ENCODE measurements at regions not wholly inside any gene's neighbourhood (a gene's known extent, or its start where the extent isn't known, plus 50 kb on each side); places are given as distances from the start of the nearest gene placed in this dataset.

DNA sequence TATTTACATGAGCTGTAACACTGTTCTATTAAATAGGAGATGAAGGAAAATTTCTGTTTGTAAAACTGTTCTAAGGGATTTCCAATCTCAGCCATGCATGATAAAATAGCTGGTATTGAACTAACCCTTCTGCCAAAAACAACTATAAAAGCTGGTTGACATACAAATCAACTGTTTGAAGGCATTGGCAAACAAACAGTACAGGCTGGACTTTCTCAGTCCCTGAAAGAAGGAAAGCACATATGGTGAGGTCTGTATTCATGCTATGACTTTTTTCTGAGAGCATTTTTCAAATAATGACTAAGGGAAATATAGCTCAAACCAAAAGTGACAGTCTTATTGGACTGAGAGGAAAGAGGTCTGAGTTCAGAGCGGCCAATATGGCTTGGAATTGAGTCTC is 117.0 kb upstream of the CCDC54 start:
- no peaks in the 10 kb centered on the region for H3K27me3 ChIP-seq (ENCODE audit: control insufficient read depth, insufficient read depth, low read length)
- no peaks in the 10 kb centered on the region for H3K36me3 ChIP-seq (replicated peaks; ENCODE audit: control insufficient read depth, insufficient read depth, low read length)
- H3K4me3 ChIP-seq (ENCODE audit: insufficient read depth, low read depth, low read length): no peak overlapping the region
- no peak for DNase-seq

DNA sequence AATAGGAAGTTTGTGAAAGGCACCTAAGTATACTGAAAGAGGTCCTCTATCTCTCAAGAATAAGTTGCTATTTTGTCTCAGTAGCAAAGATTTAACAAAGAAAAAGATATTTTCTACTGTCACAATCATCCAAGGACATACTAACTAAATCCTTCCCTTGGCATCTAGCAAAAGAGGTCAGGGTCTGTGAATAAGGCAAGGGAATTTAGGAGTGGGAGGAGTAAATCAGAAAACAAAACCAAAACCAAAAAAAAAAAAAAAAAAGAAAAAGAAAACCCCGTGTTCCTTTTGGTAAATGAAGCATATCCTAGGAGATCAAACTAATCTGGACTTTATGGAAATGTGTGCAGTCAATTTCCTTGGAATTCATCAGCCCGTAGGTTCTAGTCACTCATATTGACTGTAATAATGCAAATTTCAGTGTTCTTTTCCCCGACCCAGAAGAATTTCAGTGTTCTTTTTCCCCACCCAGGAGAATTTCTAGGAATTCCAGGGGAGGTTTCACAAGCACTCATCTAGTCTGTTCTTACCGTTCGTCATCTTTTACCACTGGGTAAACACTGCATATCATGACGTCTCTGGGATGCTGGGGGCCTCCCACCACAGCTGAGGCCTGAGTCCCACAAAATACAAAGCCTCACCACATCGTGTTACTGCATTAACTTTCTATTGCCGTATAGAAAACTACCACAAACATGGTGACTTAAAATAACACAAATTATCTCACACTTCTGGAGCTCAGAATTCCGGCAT is 113.8 kb upstream of the CCDC54 start:
- H3K27me3 ChIP-seq (ENCODE audit: control insufficient read depth, insufficient read depth, low read length): no peaks in the 10 kb centered on the region
- no peak for DNase-seq
- no peak overlapping the region for H3K4me3 ChIP-seq (ENCODE audit: insufficient read depth, low read depth, low read length)
- H3K36me3 ChIP-seq (replicated peaks; ENCODE audit: control insufficient read depth, insufficient read depth, low read length): no peaks in the 10 kb centered on the region

DNA sequence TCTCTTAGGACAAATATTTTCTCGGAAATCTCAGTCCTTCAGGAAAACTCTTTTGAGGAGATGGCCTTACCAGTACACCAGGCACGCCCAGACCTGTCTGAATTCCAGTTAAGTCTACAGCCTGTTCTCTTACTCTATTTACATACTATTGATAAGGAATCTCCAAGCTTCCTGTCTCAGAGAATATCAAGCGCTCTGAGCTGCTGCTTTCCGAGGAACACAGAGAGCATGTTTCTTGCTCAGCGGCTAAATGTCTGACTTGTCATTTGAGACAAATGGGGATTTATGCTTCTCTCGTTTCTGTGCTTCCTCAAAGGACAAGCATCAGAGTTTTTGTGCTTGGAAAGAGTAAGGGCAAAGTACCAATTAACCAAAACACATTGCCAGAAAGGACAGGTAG is 112.4 kb upstream of the CCDC54 start:
- H3K27me3 ChIP-seq (ENCODE audit: control insufficient read depth, insufficient read depth, low read length): no peaks in the 10 kb centered on the region
- H3K4me3 ChIP-seq (ENCODE audit: insufficient read depth, low read depth, low read length): no peak overlapping the region
- no peaks in the 10 kb centered on the region for H3K36me3 ChIP-seq (replicated peaks; ENCODE audit: control insufficient read depth, insufficient read depth, low read length)
- DNase-seq: no peak

DNA sequence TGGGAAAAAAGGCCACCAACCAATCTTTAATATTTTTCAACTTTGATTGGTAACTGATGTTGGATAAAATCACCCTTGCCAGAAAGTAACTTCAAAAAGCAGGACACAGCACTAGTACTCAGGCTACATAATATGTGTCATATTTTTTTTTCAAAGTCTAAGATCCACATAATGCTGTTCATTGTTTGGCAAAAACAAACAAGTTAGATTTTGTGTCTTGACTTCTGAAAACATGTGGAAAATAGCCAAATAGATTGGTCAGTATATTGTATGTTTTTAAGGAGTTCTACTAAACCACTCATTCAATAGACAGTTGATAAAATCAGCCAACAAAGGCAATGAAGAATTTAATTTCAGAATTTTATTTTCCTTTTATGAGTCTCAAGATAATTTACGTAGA is 111.7 kb upstream of the CCDC54 start:
- no peak overlapping the region for H3K4me3 ChIP-seq (ENCODE audit: insufficient read depth, low read depth, low read length)
- DNase-seq: no peak
- H3K27me3 ChIP-seq (ENCODE audit: control insufficient read depth, insufficient read depth, low read length): no peaks in the 10 kb centered on the region
- no peaks in the 10 kb centered on the region for H3K36me3 ChIP-seq (replicated peaks; ENCODE audit: control insufficient read depth, insufficient read depth, low read length)

DNA sequence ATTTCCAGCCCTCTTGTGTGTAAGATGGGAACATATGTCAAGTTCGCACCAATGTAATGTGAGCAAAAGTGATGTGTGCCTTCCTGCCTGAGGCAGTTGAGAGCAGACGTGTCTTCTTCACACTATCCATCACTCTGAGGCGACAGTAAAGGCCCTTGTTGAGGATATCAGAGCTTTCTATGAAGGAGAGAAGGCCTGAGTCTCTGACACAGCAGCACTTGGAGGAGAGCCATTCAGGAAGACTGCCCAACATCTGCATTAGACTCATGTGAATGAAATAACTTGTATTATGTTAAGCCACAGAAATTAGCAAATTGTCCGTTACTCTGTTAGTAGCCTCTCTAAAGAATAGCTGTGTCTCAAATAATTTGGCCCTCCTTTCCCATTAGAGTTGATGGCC is 108.8 kb upstream of the CCDC54 start:
- DNase-seq: no peak
- no peaks in the 10 kb centered on the region for H3K36me3 ChIP-seq (replicated peaks; ENCODE audit: control insufficient read depth, insufficient read depth, low read length)
- H3K27me3 ChIP-seq (ENCODE audit: control insufficient read depth, insufficient read depth, low read length): no peaks in the 10 kb centered on the region
- no peak overlapping the region for H3K4me3 ChIP-seq (ENCODE audit: insufficient read depth, low read depth, low read length)

DNA sequence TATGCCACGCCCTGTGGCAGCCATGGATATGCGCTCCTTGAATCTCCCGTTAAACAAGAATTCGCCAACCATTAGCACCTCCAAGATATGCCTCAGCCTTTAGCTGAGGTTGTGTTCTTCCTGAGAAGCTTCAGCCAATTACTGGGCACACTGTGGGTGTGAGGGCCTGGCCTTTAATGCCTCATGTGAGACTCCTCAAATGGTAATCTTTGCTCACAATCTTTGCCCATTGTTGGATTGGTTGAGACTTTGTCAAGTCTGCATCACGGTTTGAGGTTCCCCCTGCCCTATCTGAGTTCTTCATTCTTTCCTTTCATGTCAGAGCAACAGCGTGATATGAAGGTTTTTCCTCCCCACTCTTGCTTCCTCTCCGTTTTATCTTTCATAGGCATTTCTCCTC is 108.1 kb upstream of the CCDC54 start:
- no peaks in the 10 kb centered on the region for H3K27me3 ChIP-seq (ENCODE audit: control insufficient read depth, insufficient read depth, low read length)
- no peak for DNase-seq
- no peaks in the 10 kb centered on the region for H3K36me3 ChIP-seq (replicated peaks; ENCODE audit: control insufficient read depth, insufficient read depth, low read length)
- H3K4me3 ChIP-seq (ENCODE audit: insufficient read depth, low read depth, low read length): no peak overlapping the region

DNA sequence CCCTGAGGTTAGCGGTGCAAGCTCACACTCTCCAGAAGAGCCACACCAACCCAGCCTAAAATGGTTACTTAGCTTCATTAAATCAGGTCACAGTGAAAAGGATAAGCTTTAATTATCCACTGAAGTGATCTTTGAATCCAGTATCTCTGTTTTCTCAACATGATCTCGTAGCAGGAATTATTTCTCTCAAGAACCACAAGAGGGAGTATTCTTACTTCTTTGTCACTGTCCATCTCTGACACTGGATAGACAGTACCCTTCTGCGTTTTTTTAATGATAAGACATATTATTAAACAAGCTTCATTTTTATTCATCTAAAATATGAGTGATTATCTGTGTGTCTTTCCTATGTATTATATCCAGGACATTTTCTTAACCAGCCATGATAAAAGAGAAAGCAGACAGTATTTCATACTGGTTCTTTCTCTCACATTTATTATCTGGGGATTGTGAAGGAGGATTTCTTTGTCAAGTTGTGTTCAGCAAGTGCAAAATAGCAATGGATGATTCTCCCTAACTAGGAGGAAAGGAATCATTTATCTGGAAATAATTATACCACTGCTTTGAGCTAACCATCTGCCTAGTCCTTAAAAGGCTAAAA is 105.4 kb upstream of the CCDC54 start:
- peak; percentile 13 for DNase-seq
- no peaks in the 10 kb centered on the region for H3K36me3 ChIP-seq (replicated peaks; ENCODE audit: control insufficient read depth, insufficient read depth, low read length)

DNA sequence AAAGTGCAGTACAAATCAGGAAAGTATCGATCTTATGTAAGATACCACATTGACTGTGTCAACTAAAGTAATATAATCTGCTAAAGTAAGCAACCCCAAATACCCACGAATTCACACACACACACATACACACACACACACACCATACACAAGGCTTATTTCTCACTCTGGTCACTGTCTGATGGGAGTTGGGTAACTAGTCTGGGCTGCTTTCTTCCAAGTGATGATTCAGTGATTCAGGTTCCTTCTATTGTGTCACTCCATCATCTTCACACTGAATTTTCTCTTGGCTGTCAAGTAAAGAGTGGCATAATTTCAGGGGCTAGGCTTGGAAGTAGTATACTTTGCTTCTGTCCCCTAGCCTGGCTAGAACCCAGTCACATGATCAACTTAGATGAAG is 104.8 kb upstream of the CCDC54 start:
- H3K4me3 ChIP-seq (ENCODE audit: insufficient read depth, low read depth, low read length): no peak overlapping the region
- no peaks in the 10 kb centered on the region for H3K36me3 ChIP-seq (replicated peaks; ENCODE audit: control insufficient read depth, insufficient read depth, low read length)
- no peak for DNase-seq
- no peaks in the 10 kb centered on the region for H3K27me3 ChIP-seq (ENCODE audit: control insufficient read depth, insufficient read depth, low read length)

More for the DNA sequence above, 105.4 kb upstream of the CCDC54 start:
- H3K4me3 ChIP-seq (ENCODE audit: insufficient read depth, low read depth, low read length): no peak overlapping the region
- no peaks in the 10 kb centered on the region for H3K27me3 ChIP-seq (ENCODE audit: control insufficient read depth, insufficient read depth, low read length)

DNA sequence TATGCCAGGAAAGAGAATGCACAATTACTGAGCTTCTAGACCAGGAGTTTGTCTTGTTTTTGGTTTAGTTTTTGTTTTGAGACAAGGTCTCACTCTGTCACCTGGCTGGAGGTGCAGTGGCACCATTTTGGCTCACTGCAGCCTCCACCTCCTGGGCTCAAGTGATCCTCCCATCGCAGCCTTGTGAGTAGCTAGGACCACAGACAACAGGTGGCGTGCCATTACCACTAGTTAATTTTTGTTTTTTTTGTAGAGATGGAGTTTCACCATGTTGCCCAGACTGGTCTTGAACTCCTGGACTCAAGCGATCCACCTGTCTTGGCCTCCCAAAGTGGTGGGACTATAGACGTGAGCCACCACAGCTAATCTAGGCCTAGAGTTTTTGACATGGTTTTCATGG is 104.4 kb upstream of the CCDC54 start:
- H3K36me3 ChIP-seq (replicated peaks; ENCODE audit: control insufficient read depth, insufficient read depth, low read length): no peaks in the 10 kb centered on the region
- DNase-seq: no peak
- no peaks in the 10 kb centered on the region for H3K27me3 ChIP-seq (ENCODE audit: control insufficient read depth, insufficient read depth, low read length)
- H3K4me3 ChIP-seq (ENCODE audit: insufficient read depth, low read depth, low read length): no peak overlapping the region

DNA sequence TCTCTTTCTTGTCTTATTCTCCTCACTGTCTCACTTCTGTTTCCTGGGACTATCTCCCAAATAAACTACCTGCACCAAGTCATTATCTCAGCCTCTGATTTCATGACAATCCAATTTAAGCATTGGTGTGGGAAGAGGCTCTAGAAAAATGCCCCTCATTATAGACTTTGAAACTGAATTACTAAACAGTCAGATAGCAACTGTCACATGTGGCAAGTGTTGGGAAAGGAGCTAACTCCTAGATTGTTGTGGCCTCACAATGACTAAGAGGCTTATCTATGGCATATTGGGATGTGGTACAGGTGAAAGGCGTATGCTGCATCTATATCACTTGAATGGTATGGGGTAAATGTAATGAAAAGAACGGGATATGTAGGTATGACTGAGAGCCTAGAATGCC is 103.5 kb upstream of the CCDC54 start:
- Histone ChIP-seq H3K27me3 (ENCODE audit: control insufficient read depth, insufficient read depth, low read length) (no peaks in the 10 kb centered on the region), H3K4me3 (ENCODE audit: insufficient read depth, low read depth, low read length) (no peak overlapping the region), H3K36me3 (replicated peaks; ENCODE audit: control insufficient read depth, insufficient read depth, low read length) (no peaks in the 10 kb centered on the region)
- no peak for DNase-seq

DNA sequence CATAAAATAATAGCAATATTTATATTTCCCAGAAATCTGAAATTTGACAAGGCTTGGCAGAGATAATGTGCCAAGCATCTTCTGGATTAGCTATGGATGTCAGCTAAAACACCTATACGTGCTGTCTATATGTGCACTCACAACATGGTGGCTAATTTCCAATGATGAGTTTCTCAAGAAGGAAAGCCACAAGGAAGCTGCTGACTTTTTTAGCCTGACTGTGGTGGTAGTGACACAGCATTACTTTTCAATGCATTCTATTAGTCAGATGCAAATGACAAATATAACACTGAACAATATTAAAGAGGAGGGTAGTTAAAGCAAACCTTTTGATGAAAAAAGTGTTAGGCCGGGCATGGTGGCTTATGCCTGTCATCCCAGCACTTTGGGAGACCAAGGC is 101.7 kb upstream of the CCDC54 start:
- no peak for DNase-seq
- Histone ChIP-seq H3K4me3 (ENCODE audit: insufficient read depth, low read depth, low read length) (no peak overlapping the region), H3K36me3 (replicated peaks; ENCODE audit: control insufficient read depth, insufficient read depth, low read length) (no peaks in the 10 kb centered on the region), H3K27me3 (ENCODE audit: control insufficient read depth, insufficient read depth, low read length) (no peaks in the 10 kb centered on the region)

DNA sequence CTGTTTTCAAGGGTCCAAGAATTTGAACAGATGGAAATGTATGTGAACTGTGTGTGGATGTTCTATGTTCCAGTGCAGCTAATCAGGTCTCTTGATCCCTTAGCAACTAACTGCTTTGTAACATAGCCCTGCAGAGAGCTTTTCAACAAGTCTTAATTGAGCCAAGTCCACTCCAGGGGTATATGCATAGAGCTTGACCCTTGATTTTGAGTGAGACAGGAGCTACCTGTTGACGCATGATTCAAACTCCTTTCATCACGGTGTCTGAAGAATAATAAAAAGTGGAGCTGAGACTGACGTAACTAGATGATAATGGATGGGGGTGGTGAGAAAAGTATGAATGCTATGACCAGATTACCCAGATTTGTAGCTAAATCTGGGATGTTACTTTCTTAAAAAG is 93.3 kb upstream of the CCDC54 start:
- H3K27me3 ChIP-seq (ENCODE audit: control insufficient read depth, insufficient read depth, low read length): no peaks in the 10 kb centered on the region

DNA sequence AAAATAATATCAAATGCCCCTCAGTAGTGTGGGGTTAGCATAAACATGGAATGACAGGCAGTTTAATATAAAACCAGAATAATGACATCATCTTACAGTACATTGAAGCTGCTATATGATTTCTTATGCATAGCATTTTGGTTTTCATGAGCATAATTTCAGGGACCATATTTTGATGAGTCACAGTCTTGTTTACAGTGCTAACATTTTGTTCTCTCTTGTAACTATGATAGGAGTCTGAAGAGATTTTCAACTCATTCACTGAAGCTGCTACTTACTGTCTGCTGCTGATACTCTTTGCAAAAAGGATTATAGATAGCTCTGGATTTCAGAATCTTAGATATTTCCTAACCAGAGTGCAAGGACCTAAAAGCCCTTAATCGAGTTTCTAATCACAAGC is 92.6 kb upstream of the CCDC54 start:
- Histone ChIP-seq H3K27me3 (ENCODE audit: control insufficient read depth, insufficient read depth, low read length) (no peaks in the 10 kb centered on the region), H3K4me3 (ENCODE audit: insufficient read depth, low read depth, low read length) (no peak overlapping the region), H3K36me3 (replicated peaks; ENCODE audit: control insufficient read depth, insufficient read depth, low read length) (no peaks in the 10 kb centered on the region)
- DNase-seq: no peak

More for the DNA sequence above, 93.3 kb upstream of the CCDC54 start:
- no peak for DNase-seq
- Histone ChIP-seq H3K36me3 (replicated peaks; ENCODE audit: control insufficient read depth, insufficient read depth, low read length) (no peaks in the 10 kb centered on the region), H3K4me3 (ENCODE audit: insufficient read depth, low read depth, low read length) (no peak overlapping the region)

DNA sequence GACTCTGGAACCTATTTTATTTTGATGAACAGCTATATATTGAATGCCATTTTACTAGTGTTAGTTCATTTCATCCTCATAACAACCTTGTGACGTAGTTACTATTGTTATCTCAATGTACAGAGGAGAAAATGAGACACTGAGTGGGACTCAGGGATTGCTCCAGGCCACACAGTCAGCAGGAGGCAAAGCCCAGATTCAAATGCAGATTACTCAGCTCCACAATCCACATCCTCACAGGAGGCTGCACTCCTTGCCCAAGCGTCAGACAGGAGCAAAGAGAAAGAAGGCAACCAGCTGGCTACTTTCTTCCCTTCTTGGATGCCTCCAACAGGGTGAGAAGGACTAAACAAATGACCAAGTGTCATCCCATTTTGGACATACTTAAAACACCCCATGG is 92.0 kb upstream of the CCDC54 start:
- no peak overlapping the region for H3K4me3 ChIP-seq (ENCODE audit: insufficient read depth, low read depth, low read length)
- DNase-seq: peak; percentile 34

DNA sequence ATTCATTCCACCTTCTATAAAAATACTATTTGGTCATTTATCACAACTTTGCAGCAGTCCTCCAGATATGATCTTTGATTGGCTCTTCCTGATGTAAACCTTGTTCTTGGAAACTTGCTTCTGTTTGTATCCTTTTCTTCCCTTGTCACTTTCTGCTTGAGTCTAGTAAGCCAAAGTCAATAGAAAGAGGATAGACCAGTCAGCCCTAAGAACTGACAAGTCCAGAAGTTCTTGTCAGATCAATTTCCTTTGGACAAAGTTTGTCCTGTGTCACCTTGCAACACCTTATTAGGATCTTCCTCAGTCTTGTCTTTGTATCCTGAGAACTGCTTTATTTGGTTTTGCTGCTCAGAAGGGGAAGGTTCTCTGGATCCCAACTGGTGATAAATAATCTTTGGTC is 87.9 kb upstream of the CCDC54 start:
- no peaks in the 10 kb centered on the region for H3K27me3 ChIP-seq (ENCODE audit: control insufficient read depth, insufficient read depth, low read length)
- no peak for DNase-seq
- H3K4me3 ChIP-seq (ENCODE audit: insufficient read depth, low read depth, low read length): no peak overlapping the region
- H3K36me3 ChIP-seq (replicated peaks; ENCODE audit: control insufficient read depth, insufficient read depth, low read length): no peaks in the 10 kb centered on the region

More for the DNA sequence above, 92.0 kb upstream of the CCDC54 start:
- Histone ChIP-seq H3K36me3 (replicated peaks; ENCODE audit: control insufficient read depth, insufficient read depth, low read length) (no peaks in the 10 kb centered on the region), H3K27me3 (ENCODE audit: control insufficient read depth, insufficient read depth, low read length) (no peaks in the 10 kb centered on the region)
